SK-N-SH treated with all-trans-retinoic acid at 6 μM for 48 hours (cell line): ENCODE measurements at regions not wholly inside any gene's neighbourhood (a gene's known extent, or its start where the extent isn't known, plus 50 kb on each side); places are given as distances from the start of the nearest gene placed in this dataset.

ENCODE experiments used
- ATAC-seq: fragments of 200-7000 bp; cut with Tn5 transposase; 3 replicates; pipeline ENCODE4 v1.9.1; 2020; ENCODE audit warnings: mild to moderate bottlenecking, moderate library complexity
- BACH2 ChIP-seq: fragments of 250-450 bp; sonication (Bioruptor Pico); IDR thresholded peaks from 2 replicates; pipeline ENCODE4 v1.9.0; 2021; ENCODE audit warnings: mild to moderate bottlenecking, borderline replicate concordance
- ESRRG ChIP-seq: fragments of 250-450 bp; sonication (Bioruptor Pico); IDR thresholded peaks from 2 replicates; pipeline ENCODE4 v1.6.1; 2021; ENCODE audit warnings: mild to moderate bottlenecking
- GLIS3 ChIP-seq: fragments of 250-450 bp; sonication (Bioruptor Pico); IDR thresholded peaks from 2 replicates; pipeline ENCODE4 v1.5.0; 2020; ENCODE audit warnings: mild to moderate bottlenecking, moderate library complexity
- ISL1 ChIP-seq: fragments of 250-450 bp; sonication (Bioruptor Pico); IDR thresholded peaks from 2 replicates; pipeline ENCODE4 v2.1.2; 2022; ENCODE audit warnings: mild to moderate bottlenecking, moderate library complexity
- OSR1 ChIP-seq: fragments of 250-450 bp; sonication (Bioruptor Pico); IDR thresholded peaks from 2 replicates; pipeline ENCODE4 v1.8.0; 2022; ENCODE audit warnings: moderate library complexity, mild to moderate bottlenecking, inconsistent platforms
- POU6F1 ChIP-seq: fragments of 250-450 bp; sonication (Bioruptor Pico); IDR thresholded peaks from 2 replicates; pipeline ENCODE4 v1.8.0; 2021; ENCODE audit warnings: low read depth, mild to moderate bottlenecking, moderate library complexity, borderline replicate concordance
- PPARA ChIP-seq: fragments of 250-450 bp; sonication (Bioruptor Pico); IDR thresholded peaks from 2 replicates; pipeline ENCODE4 v1.5.0; 2020; ENCODE audit warnings: mild to moderate bottlenecking, borderline replicate concordance
- RARB ChIP-seq: fragments of 250-450 bp; sonication (Bioruptor Pico); IDR thresholded peaks from 2 replicates; pipeline ENCODE4 v1.8.0; 2021; ENCODE audit warnings: mild to moderate bottlenecking, moderate library complexity
- SNAI2 ChIP-seq: fragments of 250-450 bp; sonication (Bioruptor Pico); IDR thresholded peaks from 2 replicates; pipeline ENCODE4 v1.5.0; 2020; ENCODE audit warnings: mild to moderate bottlenecking, moderate library complexity
- TCF4 ChIP-seq: fragments of 250-450 bp; sonication (Bioruptor Pico); IDR thresholded peaks from 2 replicates; pipeline ENCODE4 v1.8.0; 2021; ENCODE audit warnings: mild to moderate bottlenecking, moderate library complexity, borderline replicate concordance
- TOX ChIP-seq: fragments of 250-450 bp; sonication (Bioruptor Pico); IDR thresholded peaks from 2 replicates; pipeline ENCODE4 v1.8.0; 2021; ENCODE audit warnings: mild to moderate bottlenecking, moderate library complexity, borderline replicate concordance
- ZC3H10 ChIP-seq: fragments of 250-450 bp; sonication (Bioruptor Pico); IDR thresholded peaks from 2 replicates; pipeline ENCODE4 v1.5.1; 2021; ENCODE audit warnings: mild to moderate bottlenecking, moderate library complexity
- ZFP30 ChIP-seq: fragments of 450-650 bp; formaldehyde crosslinking; IDR thresholded peaks from 2 replicates; pipeline ENCODE4 v1.5.0; 2022; ENCODE audit warnings: mild to moderate bottlenecking, moderate library complexity
- ZNF565 ChIP-seq: fragments of 450-650 bp; formaldehyde crosslinking; conservative IDR thresholded peaks from 2 replicates; pipeline ENCODE4 v1.5.0; 2020; ENCODE audit warnings: low read depth, mild to moderate bottlenecking, moderate library complexity
- ZNF70 ChIP-seq: fragments of 450-650 bp; formaldehyde crosslinking; IDR thresholded peaks from 2 replicates; pipeline ENCODE4 v1.5.0; 2020; ENCODE audit warnings: mild to moderate bottlenecking, moderate library complexity
- ZNF8 ChIP-seq: fragments of 450-650 bp; formaldehyde crosslinking; IDR thresholded peaks from 2 replicates; pipeline ENCODE4 v1.5.0; 2020; ENCODE audit warnings: mild to moderate bottlenecking, moderate library complexity
- TF ChIP-seq, protein P1 (sequence below): fragments of 250-450 bp; sonication (Bioruptor Pico); IDR thresholded peaks from 2 replicates; pipeline ENCODE4 v1.5.1; 2021; ENCODE audit warnings: mild to moderate bottlenecking, moderate library complexity
- TF ChIP-seq, protein P2 (sequence below): fragments of 250-450 bp; sonication (Bioruptor Pico); IDR thresholded peaks from 2 replicates; pipeline ENCODE4 v1.5.1; 2020; ENCODE audit warnings: low read depth, mild to moderate bottlenecking, moderate library complexity
- TF ChIP-seq, protein P3 (sequence below): fragments of 250-450 bp; sonication (Bioruptor Pico); IDR thresholded peaks from 2 replicates; pipeline ENCODE4 v1.8.0; 2020; ENCODE audit warnings: mild to moderate bottlenecking, moderate library complexity, borderline replicate concordance
- TF ChIP-seq, protein P4 (sequence below): fragments of 250-450 bp; sonication (Bioruptor Pico); IDR thresholded peaks from 2 replicates; pipeline ENCODE4 v1.5.0; 2020; ENCODE audit warnings: mild to moderate bottlenecking, moderate library complexity

DNA sequence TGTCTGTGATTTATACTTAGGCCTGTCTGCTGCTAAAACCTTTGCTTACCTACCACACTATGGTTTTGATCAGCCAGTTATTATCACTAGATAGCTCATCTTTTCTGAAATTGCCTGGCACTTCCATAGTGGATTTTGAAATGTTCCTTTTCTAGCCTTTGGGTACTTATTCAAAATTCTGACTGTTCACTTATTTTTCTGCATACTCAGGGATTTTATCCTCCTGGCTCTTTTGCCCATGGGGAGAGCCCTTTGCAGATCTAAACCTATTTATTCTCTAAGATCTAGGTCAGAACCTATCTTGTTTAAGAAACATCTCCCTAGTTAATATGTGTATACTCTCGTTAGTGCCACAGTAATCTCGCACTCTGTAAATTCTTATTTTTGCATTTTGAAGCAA lies 103.5 kb upstream of the C9orf72 start:
- no peak for TF ChIP-seq GLIS3
- no peak for TF ChIP-seq POU6F1 (CRISPR knock-in tag)
- TF ChIP-seq ZFP30 (CRISPR knock-in tag), result no peak
- TF ChIP-seq OSR1 (CRISPR knock-in tag), result no peak
- no peak for TF ChIP-seq TOX
- TF ChIP-seq ISL1, result no peak
- TF ChIP-seq, protein P1, sequence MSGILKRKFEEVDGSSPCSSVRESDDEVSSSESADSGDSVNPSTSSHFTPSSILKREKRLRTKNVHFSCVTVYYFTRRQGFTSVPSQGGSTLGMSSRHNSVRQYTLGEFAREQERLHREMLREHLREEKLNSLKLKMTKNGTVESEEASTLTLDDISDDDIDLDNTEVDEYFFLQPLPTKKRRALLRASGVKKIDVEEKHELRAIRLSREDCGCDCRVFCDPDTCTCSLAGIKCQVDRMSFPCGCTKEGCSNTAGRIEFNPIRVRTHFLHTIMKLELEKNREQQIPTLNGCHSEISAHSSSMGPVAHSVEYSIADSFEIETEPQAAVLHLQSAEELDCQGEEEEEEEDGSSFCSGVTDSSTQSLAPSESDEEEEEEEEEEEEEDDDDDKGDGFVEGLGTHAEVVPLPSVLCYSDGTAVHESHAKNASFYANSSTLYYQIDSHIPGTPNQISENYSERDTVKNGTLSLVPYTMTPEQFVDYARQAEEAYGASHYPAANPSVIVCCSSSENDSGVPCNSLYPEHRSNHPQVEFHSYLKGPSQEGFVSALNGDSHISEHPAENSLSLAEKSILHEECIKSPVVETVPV, result no peak
- TF ChIP-seq SNAI2 (CRISPR knock-in tag), result no peak
- TF ChIP-seq BACH2 (CRISPR knock-in tag), result no peak
- TF ChIP-seq, protein P2, sequence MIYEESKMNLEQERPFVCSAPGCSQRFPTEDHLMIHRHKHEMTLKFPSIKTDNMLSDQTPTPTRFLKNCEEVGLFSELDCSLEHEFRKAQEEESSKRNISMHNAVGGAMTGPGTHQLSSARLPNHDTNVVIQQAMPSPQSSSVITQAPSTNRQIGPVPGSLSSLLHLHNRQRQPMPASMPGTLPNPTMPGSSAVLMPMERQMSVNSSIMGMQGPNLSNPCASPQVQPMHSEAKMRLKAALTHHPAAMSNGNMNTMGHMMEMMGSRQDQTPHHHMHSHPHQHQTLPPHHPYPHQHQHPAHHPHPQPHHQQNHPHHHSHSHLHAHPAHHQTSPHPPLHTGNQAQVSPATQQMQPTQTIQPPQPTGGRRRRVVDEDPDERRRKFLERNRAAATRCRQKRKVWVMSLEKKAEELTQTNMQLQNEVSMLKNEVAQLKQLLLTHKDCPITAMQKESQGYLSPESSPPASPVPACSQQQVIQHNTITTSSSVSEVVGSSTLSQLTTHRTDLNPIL (CRISPR knock-in tag), result no peak
- no peak for TF ChIP-seq RARB (CRISPR knock-in tag)
- TF ChIP-seq ZNF70, result no peak
- no peak for TF ChIP-seq TCF4
- no peak for TF ChIP-seq ZC3H10 (CRISPR knock-in tag)
- TF ChIP-seq, protein P3, sequence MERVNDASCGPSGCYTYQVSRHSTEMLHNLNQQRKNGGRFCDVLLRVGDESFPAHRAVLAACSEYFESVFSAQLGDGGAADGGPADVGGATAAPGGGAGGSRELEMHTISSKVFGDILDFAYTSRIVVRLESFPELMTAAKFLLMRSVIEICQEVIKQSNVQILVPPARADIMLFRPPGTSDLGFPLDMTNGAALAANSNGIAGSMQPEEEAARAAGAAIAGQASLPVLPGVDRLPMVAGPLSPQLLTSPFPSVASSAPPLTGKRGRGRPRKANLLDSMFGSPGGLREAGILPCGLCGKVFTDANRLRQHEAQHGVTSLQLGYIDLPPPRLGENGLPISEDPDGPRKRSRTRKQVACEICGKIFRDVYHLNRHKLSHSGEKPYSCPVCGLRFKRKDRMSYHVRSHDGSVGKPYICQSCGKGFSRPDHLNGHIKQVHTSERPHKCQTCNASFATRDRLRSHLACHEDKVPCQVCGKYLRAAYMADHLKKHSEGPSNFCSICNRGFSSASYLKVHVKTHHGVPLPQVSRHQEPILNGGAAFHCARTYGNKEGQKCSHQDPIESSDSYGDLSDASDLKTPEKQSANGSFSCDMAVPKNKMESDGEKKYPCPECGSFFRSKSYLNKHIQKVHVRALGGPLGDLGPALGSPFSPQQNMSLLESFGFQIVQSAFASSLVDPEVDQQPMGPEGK, result no peak
- no peak for TF ChIP-seq ZNF8 (CRISPR knock-in tag)
- TF ChIP-seq, protein P4, sequence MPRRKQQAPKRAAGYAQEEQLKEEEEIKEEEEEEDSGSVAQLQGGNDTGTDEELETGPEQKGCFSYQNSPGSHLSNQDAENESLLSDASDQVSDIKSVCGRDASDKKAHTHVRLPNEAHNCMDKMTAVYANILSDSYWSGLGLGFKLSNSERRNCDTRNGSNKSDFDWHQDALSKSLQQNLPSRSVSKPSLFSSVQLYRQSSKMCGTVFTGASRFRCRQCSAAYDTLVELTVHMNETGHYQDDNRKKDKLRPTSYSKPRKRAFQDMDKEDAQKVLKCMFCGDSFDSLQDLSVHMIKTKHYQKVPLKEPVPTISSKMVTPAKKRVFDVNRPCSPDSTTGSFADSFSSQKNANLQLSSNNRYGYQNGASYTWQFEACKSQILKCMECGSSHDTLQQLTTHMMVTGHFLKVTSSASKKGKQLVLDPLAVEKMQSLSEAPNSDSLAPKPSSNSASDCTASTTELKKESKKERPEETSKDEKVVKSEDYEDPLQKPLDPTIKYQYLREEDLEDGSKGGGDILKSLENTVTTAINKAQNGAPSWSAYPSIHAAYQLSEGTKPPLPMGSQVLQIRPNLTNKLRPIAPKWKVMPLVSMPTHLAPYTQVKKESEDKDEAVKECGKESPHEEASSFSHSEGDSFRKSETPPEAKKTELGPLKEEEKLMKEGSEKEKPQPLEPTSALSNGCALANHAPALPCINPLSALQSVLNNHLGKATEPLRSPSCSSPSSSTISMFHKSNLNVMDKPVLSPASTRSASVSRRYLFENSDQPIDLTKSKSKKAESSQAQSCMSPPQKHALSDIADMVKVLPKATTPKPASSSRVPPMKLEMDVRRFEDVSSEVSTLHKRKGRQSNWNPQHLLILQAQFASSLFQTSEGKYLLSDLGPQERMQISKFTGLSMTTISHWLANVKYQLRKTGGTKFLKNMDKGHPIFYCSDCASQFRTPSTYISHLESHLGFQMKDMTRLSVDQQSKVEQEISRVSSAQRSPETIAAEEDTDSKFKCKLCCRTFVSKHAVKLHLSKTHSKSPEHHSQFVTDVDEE (CRISPR knock-in tag), result no peak
- TF ChIP-seq, all 23 proteins: peak for 0
- ATAC-seq, result no peak

GRCh38 chr9:27679338-27679737 lies 106.1 kb upstream of the C9orf72 start:
- no peak for ATAC-seq

More at GRCh38 chr9:27679338-27679737, 106.1 kb upstream of the C9orf72 start:
- TF ChIP-seq ZNF8 (CRISPR knock-in tag) (no peak), PPARA (CRISPR knock-in tag) (no peak), ZFP30 (CRISPR knock-in tag) (no peak), GLIS3 (no peak), ISL1 (no peak), OSR1 (CRISPR knock-in tag) (no peak), SNAI2 (CRISPR knock-in tag) (no peak), ZNF565 (CRISPR knock-in tag) (no peak), ESRRG (no peak), POU6F1 (CRISPR knock-in tag) (no peak), ZNF70 (no peak), BACH2 (CRISPR knock-in tag) (no peak), TOX (no peak)
- TF ChIP-seq, protein P4 (CRISPR knock-in tag), result no peak
- TF ChIP-seq, protein P1, result no peak
